IMR-90 (cell line): ENCODE measurements at regions not wholly inside any gene's neighbourhood (a gene's known extent, or its start where the extent isn't known, plus 50 kb on each side); places are given as distances from the start of the nearest gene placed in this dataset.

ENCODE experiments used
- ATAC-seq: fragments of 200-7000 bp; cut with Tn5 transposase; 2 replicates; pipeline ENCODE4 v1.9.1; 2020; ENCODE audit warnings: low read depth, mild to moderate bottlenecking, moderate library complexity
- BruUV-seq: library from RNA; stranded (reverse); fragments of 400-500 nt; replicated peaks from 2 replicates; lab custom pipeline; 2021; lab: Mats Ljungman, UMichigan
- CTCF ChIA-PET: fragments of 300-600 bp; formaldehyde crosslinking; extraction: SDS; loops from one replicate; lab custom pipeline; 2021; ENCODE audit warnings: antibody characterized with exemption; lab: Yijun Ruan, JAX
- POLR2A ChIA-PET: fragments of 300-600 bp; sonication (Branson Sonifier 250); formaldehyde crosslinking; loops from one replicate; lab custom pipeline; 2022; ENCODE audit warnings: antibody characterized with exemption; ENCODE audit not compliant: unreplicated experiment; lab: Charles Lee
- DNase-seq: peaks from one replicate; pipeline ENCODE4 v3.0.0; 2013
- H2AFZ ChIP-seq: replicated peaks from 2 replicates; pipeline ENCODE3; 2013; ENCODE audit warnings: low read length, mild to moderate bottlenecking; ENCODE audit not compliant: poor library complexity
- H2AK5ac ChIP-seq: 2 replicates; pipeline ENCODE4 v1.6.1; 2013; ENCODE audit warnings: low read depth, low read length, inconsistent platforms
- H2AK9ac ChIP-seq: replicated peaks from 2 replicates; pipeline ENCODE3; 2013; ENCODE audit warnings: mild to moderate bottlenecking, low read depth, low read length, moderate library complexity; ENCODE audit not compliant: poor library complexity
- H2BK120ac ChIP-seq: 2 replicates; pipeline ENCODE4 v1.6.1; 2013; ENCODE audit warnings: low read depth, low read length, inconsistent platforms
- H2BK15ac ChIP-seq: 3 replicates; pipeline ENCODE4 v1.6.1; 2013; ENCODE audit warnings: low read depth, low read length, inconsistent platforms
- H2BK20ac ChIP-seq: 2 replicates; pipeline ENCODE4 v1.6.1; 2013; ENCODE audit warnings: low read depth, mild to moderate bottlenecking, inconsistent platforms, low read length, moderate library complexity
- H2BK5ac ChIP-seq: 2 replicates; pipeline ENCODE4 v1.6.1; 2013; ENCODE audit warnings: mild to moderate bottlenecking, low read depth, low read length, inconsistent platforms; ENCODE audit not compliant: poor library complexity, severe bottlenecking
- H3K14ac ChIP-seq: replicated peaks from 2 replicates; pipeline ENCODE4 v1.6.1; 2013; ENCODE audit warnings: low read depth, low read length, inconsistent platforms
- H3K18ac ChIP-seq: 2 replicates; pipeline ENCODE4 v1.6.1; 2013; ENCODE audit warnings: low read depth, low read length, control low read depth
- H3K23ac ChIP-seq: 2 replicates; pipeline ENCODE4 v1.6.1; 2013; ENCODE audit warnings: low read depth, low read length, inconsistent platforms
- H3K27ac ChIP-seq: 2 replicates; pipeline ENCODE4 v1.5.1; 2013; ENCODE audit warnings: mild to moderate bottlenecking, control low read depth, low read length; ENCODE audit not compliant: insufficient read depth
- H3K27me3 ChIP-seq: 2 replicates; pipeline ENCODE4 v1.6.1; 2013; ENCODE audit warnings: low read length; ENCODE audit not compliant: control insufficient read depth, insufficient read depth
- H3K36me3 ChIP-seq: 2 replicates; pipeline ENCODE4 v1.6.1; 2013; ENCODE audit warnings: low read length, mixed read lengths; ENCODE audit not compliant: control insufficient read depth, insufficient read depth
- H3K4ac ChIP-seq: 2 replicates; pipeline ENCODE4 v1.6.1; 2013; ENCODE audit warnings: low read depth, low read length, inconsistent platforms
- H3K4me1 ChIP-seq: 2 replicates; pipeline ENCODE4 v1.6.1; 2013; ENCODE audit warnings: low read length, mixed read lengths; ENCODE audit not compliant: control insufficient read depth, insufficient read depth
- H3K4me2 ChIP-seq: 2 replicates; pipeline ENCODE4 v1.6.1; 2013; ENCODE audit warnings: low read depth, mild to moderate bottlenecking, control low read depth, low read length, moderate library complexity
- H3K4me3 ChIP-seq: 2 replicates; pipeline ENCODE4 v1.5.1; 2013; ENCODE audit warnings: low read depth, mild to moderate bottlenecking, control low read depth, low read length, moderate library complexity; ENCODE audit not compliant: insufficient read depth
- H3K56ac ChIP-seq: 2 replicates; pipeline ENCODE4 v1.6.1; 2013; ENCODE audit warnings: low read length, inconsistent platforms; ENCODE audit not compliant: insufficient read depth; ENCODE audit errors: extremely low read depth
- H3K79me1 ChIP-seq, 2 experiments: 2 replicates each; pipeline ENCODE4 v1.6.1; 2013; ENCODE audit warnings: low read length in 2 of 2, inconsistent platforms in 1 of 2, low read depth in 1 of 2
- H3K9ac ChIP-seq: 2 replicates; pipeline ENCODE4 v1.6.1; 2013; ENCODE audit warnings: low read depth, low read length, control low read depth
- H3K9me1 ChIP-seq: 2 replicates; pipeline ENCODE4 v1.6.1; 2013; ENCODE audit warnings: low read length, inconsistent platforms; ENCODE audit not compliant: insufficient read depth
- H3K9me3 ChIP-seq: 2 replicates; pipeline ENCODE4 v1.6.1; 2013; ENCODE audit warnings: low read length; ENCODE audit not compliant: control insufficient read depth, insufficient read depth
- H4K20me1 ChIP-seq: 2 replicates; pipeline ENCODE4 v1.6.1; 2013; ENCODE audit warnings: low read length, inconsistent platforms; ENCODE audit not compliant: insufficient read depth
- H4K5ac ChIP-seq: 2 replicates; pipeline ENCODE4 v1.6.1; 2013; ENCODE audit warnings: mild to moderate bottlenecking, low read depth, low read length, control low read depth
- H4K8ac ChIP-seq, 2 experiments: 2 replicates each; pipeline ENCODE4 v1.6.1; 2013; ENCODE audit warnings: low read depth in 2 of 2, low read length in 2 of 2, control low read depth in 1 of 2, inconsistent platforms in 1 of 2
- H4K91ac ChIP-seq: 2 replicates; pipeline ENCODE4 v1.6.1; 2013; ENCODE audit warnings: low read depth, low read length, inconsistent platforms; ENCODE audit not compliant: insufficient read depth
- BHLHE40 ChIP-seq: fragments of 150-350 bp; IDR thresholded peaks from 2 replicates; pipeline ENCODE4 v1.6.1; 2016; ENCODE audit warnings: mild to moderate bottlenecking, low read depth, low read length
- CHD1 ChIP-seq: IDR thresholded peaks from 2 replicates; pipeline ENCODE4 v1.6.1; 2012; ENCODE audit warnings: low read depth, low read length, improper control_type of control experiment
- MAZ ChIP-seq: IDR thresholded peaks from 2 replicates; pipeline ENCODE4 v1.6.1; 2012; ENCODE audit warnings: low read depth, mild to moderate bottlenecking, low read length, improper control_type of control experiment, moderate library complexity, borderline replicate concordance
- MXI1 ChIP-seq: IDR thresholded peaks from 2 replicates; pipeline ENCODE4 v1.6.1; 2012; ENCODE audit warnings: low read depth, mild to moderate bottlenecking, low read length, moderate library complexity, borderline replicate concordance
- RCOR1 ChIP-seq: IDR thresholded peaks from 2 replicates; pipeline ENCODE4 v1.6.1; 2012; ENCODE audit warnings: mild to moderate bottlenecking, low read length, improper control_type of control experiment; ENCODE audit not compliant: insufficient replicate concordance
- RFX5 ChIP-seq: IDR thresholded peaks from 2 replicates; pipeline ENCODE4 v1.8.0; 2012; ENCODE audit warnings: low read depth, mild to moderate bottlenecking, low read length, moderate library complexity
- SMC3 ChIP-seq: fragments of 150-350 bp; IDR thresholded peaks from 2 replicates; pipeline ENCODE4 v1.6.1; 2016; ENCODE audit warnings: low read depth, mild to moderate bottlenecking, antibody characterized with exemption, low read length, moderate library complexity
- USF2 ChIP-seq: fragments of 150-350 bp; IDR thresholded peaks from 2 replicates; pipeline ENCODE4 v1.6.1; 2017; ENCODE audit warnings: mild to moderate bottlenecking, antibody characterized with exemption, low read length, low read depth
- WGBS, 2 experiments: methylation state at CpG; one replicate each; pipeline versions ENCODE4 v1.1.5 to v1.1.7; 2013; ENCODE audit warnings: missing lambda C conversion rate in 2 of 2; ENCODE audit not compliant: insufficient read length in 1 of 2; ENCODE audit errors: extremely low coverage in 2 of 2; 5-methylcytosine and 5-hydroxymethylcytosine counted together
- dilution Hi-C: fragments of 300-500 bp; cut with HindIII; formaldehyde crosslinking; loops from one replicate; pipeline ENCODE4 v1.14.3; 2018; ENCODE audit warnings: low sequenced_read_pairs; ENCODE audit not compliant: unreplicated experiment
- in situ Hi-C: fragments of 300-500 bp; cut with MboI; formaldehyde crosslinking; loops from 3 replicates; pipeline ENCODE4 v1.14.3; 2019; ENCODE audit warnings: low sequenced_read_pairs, inconsistent platforms, mixed read lengths
- intact Hi-C: fragments of 100-400 bp; cut with micrococcal nuclease; formaldehyde crosslinking; loops from 2 replicates; pipeline ENCODE4 v1.10.0; 2022
- TF ChIP-seq, protein P1 (sequence below): conservative IDR thresholded peaks from 2 replicates; pipeline ENCODE4 v1.5.1; 2012; ENCODE audit warnings: mild to moderate bottlenecking, low read depth, low read length, improper control_type of control experiment
- TF ChIP-seq, protein P2 (sequence below): fragments of 150-350 bp; IDR thresholded peaks from 2 replicates; pipeline ENCODE4 v1.6.1; 2016; ENCODE audit warnings: low read depth, mild to moderate bottlenecking, low read length, moderate library complexity, borderline replicate concordance

GRCh38 chr14:37723515-37723914, 128.1 kb downstream of the TTC6 start:
- H2BK20ac ChIP-seq: no peak overlapping the region
- no peak overlapping the region for H4K91ac ChIP-seq
- no TSS peak for BruUV-seq

More at GRCh38 chr14:37723515-37723914, 128.1 kb downstream of the TTC6 start:
- no CpG with 5 or more reads among the region's 4 CpGs for WGBS, 2 experiments
- Histone ChIP-seq H3K27me3 (no peaks in the 10 kb centered on the region), H3K27ac (no peak overlapping the region), H3K4ac (no peak overlapping the region), H2AK5ac (no peak overlapping the region), H3K56ac (no peak overlapping the region), H3K4me2 (no peak overlapping the region), H3K9me3 (no peaks in the 10 kb centered on the region), H3K4me1 (no peaks in the 10 kb centered on the region), H3K36me3 (no peaks in the 10 kb centered on the region), H2AFZ (no peak overlapping the region), H4K20me1 (no peaks in the 10 kb centered on the region), H2BK120ac (no peak overlapping the region), H4K8ac (no peak overlapping the region), H2BK5ac (no peak overlapping the region), H4K5ac (no peak overlapping the region), H3K14ac (no peak overlapping the region), H3K9me1 (no peaks in the 10 kb centered on the region), H3K23ac (no peak overlapping the region), H3K9ac (no peak overlapping the region), H3K4me3 (no peak overlapping the region), H3K18ac (no peak overlapping the region), H2AK9ac (no peak overlapping the region), H3K79me1 (no peaks in the 10 kb centered on the region), H2BK15ac (no peak overlapping the region)
- POLR2A ChIA-PET: no interaction called here
- no peak for ATAC-seq
- no peak for DNase-seq
- CTCF ChIA-PET: no interaction called here
- intact Hi-C loops: no loop called here
- no peak for TF ChIP-seq MAZ
- no peak for TF ChIP-seq USF2
- TF ChIP-seq RCOR1: no peak
- TF ChIP-seq SMC3: no peak
- TF ChIP-seq MXI1: no peak
- TF ChIP-seq RFX5: no peak
- TF ChIP-seq, protein P1, sequence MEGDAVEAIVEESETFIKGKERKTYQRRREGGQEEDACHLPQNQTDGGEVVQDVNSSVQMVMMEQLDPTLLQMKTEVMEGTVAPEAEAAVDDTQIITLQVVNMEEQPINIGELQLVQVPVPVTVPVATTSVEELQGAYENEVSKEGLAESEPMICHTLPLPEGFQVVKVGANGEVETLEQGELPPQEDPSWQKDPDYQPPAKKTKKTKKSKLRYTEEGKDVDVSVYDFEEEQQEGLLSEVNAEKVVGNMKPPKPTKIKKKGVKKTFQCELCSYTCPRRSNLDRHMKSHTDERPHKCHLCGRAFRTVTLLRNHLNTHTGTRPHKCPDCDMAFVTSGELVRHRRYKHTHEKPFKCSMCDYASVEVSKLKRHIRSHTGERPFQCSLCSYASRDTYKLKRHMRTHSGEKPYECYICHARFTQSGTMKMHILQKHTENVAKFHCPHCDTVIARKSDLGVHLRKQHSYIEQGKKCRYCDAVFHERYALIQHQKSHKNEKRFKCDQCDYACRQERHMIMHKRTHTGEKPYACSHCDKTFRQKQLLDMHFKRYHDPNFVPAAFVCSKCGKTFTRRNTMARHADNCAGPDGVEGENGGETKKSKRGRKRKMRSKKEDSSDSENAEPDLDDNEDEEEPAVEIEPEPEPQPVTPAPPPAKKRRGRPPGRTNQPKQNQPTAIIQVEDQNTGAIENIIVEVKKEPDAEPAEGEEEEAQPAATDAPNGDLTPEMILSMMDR: no peak
- TF ChIP-seq, protein P2, sequence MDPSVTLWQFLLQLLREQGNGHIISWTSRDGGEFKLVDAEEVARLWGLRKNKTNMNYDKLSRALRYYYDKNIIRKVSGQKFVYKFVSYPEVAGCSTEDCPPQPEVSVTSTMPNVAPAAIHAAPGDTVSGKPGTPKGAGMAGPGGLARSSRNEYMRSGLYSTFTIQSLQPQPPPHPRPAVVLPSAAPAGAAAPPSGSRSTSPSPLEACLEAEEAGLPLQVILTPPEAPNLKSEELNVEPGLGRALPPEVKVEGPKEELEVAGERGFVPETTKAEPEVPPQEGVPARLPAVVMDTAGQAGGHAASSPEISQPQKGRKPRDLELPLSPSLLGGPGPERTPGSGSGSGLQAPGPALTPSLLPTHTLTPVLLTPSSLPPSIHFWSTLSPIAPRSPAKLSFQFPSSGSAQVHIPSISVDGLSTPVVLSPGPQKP: no peak
- no peak for TF ChIP-seq BHLHE40
- no peak for TF ChIP-seq CHD1
- in situ Hi-C loops: no loop called here
- dilution Hi-C loops: no loop called here
